Tibial nerve (tissue), 4 donors: ENCODE measurements at regions not wholly inside any gene's neighbourhood (a gene's known extent, or its start where the extent isn't known, plus 50 kb on each side); places are given as distances from the start of the nearest gene placed in this dataset.

Experiments used
- DNase-seq, 2 donors: peaks; one replicate each; pipeline ENCODE4 v3.0.0-alpha.2; 2019; ENCODE audit warnings: low spot score in 2 of 2
- H3K27ac ChIP-seq, 4 donors: fragments of 200-600 bp; sonication (generic) in 3 of 4; one replicate each; pipeline ENCODE4 v1.5.1; 2017 to 2019; ENCODE audit warnings: mild to moderate bottlenecking in 1 of 4
- H3K27me3 ChIP-seq, 2 donors: fragments of 200-600 bp; sonication (generic) in 1 of 2; one replicate each; pipeline versions ENCODE4 v1.5.1 to v1.6.0; 2017 to 2019
- H3K36me3 ChIP-seq, 3 donors: fragments of 200-600 bp; sonication (generic); one replicate each; pipeline ENCODE4 v1.5.1; 2018 to 2019
- H3K4me1 ChIP-seq, 4 donors: fragments of 200-600 bp; sonication (generic) in 3 of 4; one replicate each; pipeline ENCODE4 v1.5.1; 2017 to 2019
- H3K4me3 ChIP-seq, 4 donors: fragments of 200-600 bp; sonication (generic) in 3 of 4; one replicate each; pipeline ENCODE4 v1.5.1; 2017 to 2019; ENCODE audit warnings: mild to moderate bottlenecking in 1 of 4, moderate library complexity in 1 of 4
- H3K9me3 ChIP-seq, 4 donors: fragments of 200-600 bp; sonication (generic) in 3 of 4; one replicate each; pipeline ENCODE4 v1.5.1; 2017 to 2019
- EP300 ChIP-seq, 2 donors: sonication (generic); formaldehyde crosslinking; IDR thresholded peaks; one replicate each; pipeline ENCODE4 v1.6.1; 2017; ENCODE audit warnings: antibody characterized with exemption in 2 of 2, mild to moderate bottlenecking in 1 of 2
- POLR2A ChIP-seq, 2 donors: fragments of 450-650 bp; IDR thresholded peaks; one replicate each; pipeline ENCODE4 v1.6.1; 2017; ENCODE audit warnings: antibody characterized with exemption in 2 of 2, mild to moderate bottlenecking in 2 of 2, moderate library complexity in 2 of 2
- WGBS, 2 donors: methylation state at CpG; one replicate each; pipeline ENCODE4 v1.1.5; 2018; 5-methylcytosine and 5-hydroxymethylcytosine counted together
- TF ChIP-seq, protein P1 (sequence below), 5 experiments: fragments of 200-600 bp in 3 of 5; fragments of 450-650 bp in 2 of 5; sonication (generic) in 3 of 5; IDR thresholded peaks; one replicate each; pipeline ENCODE4 v1.5.1; 2016 to 2019; ENCODE audit warnings: antibody characterized with exemption in 5 of 5, mild to moderate bottlenecking in 3 of 5, moderate library complexity in 2 of 5

DNA sequence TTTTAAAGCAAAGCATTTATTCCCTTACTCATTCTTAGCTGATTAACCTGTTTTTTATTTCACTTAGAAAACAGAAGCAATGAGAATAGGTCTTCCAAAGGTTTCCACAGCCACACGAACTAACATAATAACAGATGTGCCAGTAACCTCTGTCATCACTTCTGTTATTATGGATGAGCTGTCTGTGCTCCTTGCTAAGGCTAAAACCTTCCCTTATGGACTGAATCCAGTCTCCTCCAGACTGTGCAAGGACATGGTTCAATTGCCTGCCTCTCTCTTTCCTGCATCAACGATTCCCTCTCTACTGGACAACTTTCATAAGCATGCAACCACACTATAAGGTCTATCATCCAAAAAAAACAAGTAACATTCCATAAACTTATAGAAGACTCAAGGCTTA lies 1446.2 kb downstream of the MAT2B start:
- Histone ChIP-seq H3K4me3 (no peak overlapping the region), H3K27ac (no peak overlapping the region), H3K27me3 (no peaks in the 10 kb centered on the region), H3K36me3 (no peaks in the 10 kb centered on the region), H3K9me3 (no peaks in the 10 kb centered on the region), H3K4me1 (no peaks in the 10 kb centered on the region)
- TF ChIP-seq POLR2A (IDR thresholded peaks at IDR 0.05) (no peak), EP300 (IDR thresholded peaks at IDR 0.05) (no peak)
- TF ChIP-seq, protein P1, sequence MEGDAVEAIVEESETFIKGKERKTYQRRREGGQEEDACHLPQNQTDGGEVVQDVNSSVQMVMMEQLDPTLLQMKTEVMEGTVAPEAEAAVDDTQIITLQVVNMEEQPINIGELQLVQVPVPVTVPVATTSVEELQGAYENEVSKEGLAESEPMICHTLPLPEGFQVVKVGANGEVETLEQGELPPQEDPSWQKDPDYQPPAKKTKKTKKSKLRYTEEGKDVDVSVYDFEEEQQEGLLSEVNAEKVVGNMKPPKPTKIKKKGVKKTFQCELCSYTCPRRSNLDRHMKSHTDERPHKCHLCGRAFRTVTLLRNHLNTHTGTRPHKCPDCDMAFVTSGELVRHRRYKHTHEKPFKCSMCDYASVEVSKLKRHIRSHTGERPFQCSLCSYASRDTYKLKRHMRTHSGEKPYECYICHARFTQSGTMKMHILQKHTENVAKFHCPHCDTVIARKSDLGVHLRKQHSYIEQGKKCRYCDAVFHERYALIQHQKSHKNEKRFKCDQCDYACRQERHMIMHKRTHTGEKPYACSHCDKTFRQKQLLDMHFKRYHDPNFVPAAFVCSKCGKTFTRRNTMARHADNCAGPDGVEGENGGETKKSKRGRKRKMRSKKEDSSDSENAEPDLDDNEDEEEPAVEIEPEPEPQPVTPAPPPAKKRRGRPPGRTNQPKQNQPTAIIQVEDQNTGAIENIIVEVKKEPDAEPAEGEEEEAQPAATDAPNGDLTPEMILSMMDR (IDR thresholded peaks at IDR 0.05), result no peak
- 48 to 51% methylated on average over 2 of the region's 2 CpGs for WGBS, 2 donors
- DNase-seq, result no peak

DNA sequence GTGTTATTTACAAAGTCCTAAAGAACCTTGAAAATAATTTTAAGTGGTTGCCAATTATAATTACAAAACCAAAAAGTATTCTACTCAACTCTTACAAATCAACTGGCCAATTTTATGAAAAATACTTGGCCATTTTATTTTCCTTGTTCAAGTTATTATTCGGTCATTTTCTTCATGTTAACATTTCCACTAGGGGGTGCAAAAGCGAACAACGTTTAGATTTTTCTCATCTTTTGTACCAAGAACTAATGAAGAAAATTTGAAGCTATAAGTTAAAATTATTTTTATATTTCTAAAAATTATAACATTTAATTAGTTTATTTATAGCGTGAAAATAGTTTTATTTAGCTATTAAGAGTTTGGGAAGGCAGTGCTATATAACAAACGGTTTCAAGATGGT lies 1453.3 kb downstream of the MAT2B start:
- 81 to 85% methylated on average over 5 of the region's 5 CpGs for WGBS, 2 donors
- H3K9me3 ChIP-seq, result no peaks in the 10 kb centered on the region
- TF ChIP-seq POLR2A (IDR thresholded peaks at IDR 0.05) (no peak), EP300 (IDR thresholded peaks at IDR 0.05) (no peak)
- TF ChIP-seq, protein P1 (IDR thresholded peaks at IDR 0.05), result no peak
- H3K4me1 ChIP-seq, result no peaks in the 10 kb centered on the region
- no peak overlapping the region for H3K4me3 ChIP-seq
- no peak overlapping the region for H3K27ac ChIP-seq
- no peak for DNase-seq
- no peaks in the 10 kb centered on the region for H3K36me3 ChIP-seq
- H3K27me3 ChIP-seq, result no peaks in the 10 kb centered on the region

DNA sequence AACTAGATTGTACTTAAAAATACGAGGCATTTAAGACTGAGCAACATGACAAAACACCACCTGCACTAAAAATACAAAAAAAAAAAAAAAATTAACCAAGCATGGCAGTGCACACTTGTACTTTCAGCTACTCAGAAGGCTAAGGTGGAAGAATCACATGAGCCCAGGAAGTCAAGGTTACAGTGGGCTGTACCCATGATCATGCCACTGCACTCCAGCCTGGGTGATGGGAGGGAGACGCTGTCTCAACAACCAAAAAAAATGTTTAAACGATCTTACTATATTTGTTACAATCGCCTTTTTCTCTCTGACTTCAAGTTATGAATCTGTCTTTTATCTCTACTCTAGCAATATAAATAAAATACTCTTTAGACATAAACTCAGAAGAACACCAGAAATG lies 1454.3 kb downstream of the MAT2B start:
- DNase-seq, result no peak
- TF ChIP-seq EP300 (IDR thresholded peaks at IDR 0.05), result no peak
- TF ChIP-seq, protein P1 (IDR thresholded peaks at IDR 0.05), result no peak
- no peak for TF ChIP-seq POLR2A (IDR thresholded peaks at IDR 0.05)
- Histone ChIP-seq H3K27ac (no peak overlapping the region), H3K9me3 (no peaks in the 10 kb centered on the region), H3K4me1 (no peaks in the 10 kb centered on the region), H3K36me3 (no peaks in the 10 kb centered on the region), H3K4me3 (no peak overlapping the region), H3K27me3 (no peaks in the 10 kb centered on the region)
- WGBS, 2 donors, result 78% methylated on average over 4 of the region's 4 CpGs

DNA sequence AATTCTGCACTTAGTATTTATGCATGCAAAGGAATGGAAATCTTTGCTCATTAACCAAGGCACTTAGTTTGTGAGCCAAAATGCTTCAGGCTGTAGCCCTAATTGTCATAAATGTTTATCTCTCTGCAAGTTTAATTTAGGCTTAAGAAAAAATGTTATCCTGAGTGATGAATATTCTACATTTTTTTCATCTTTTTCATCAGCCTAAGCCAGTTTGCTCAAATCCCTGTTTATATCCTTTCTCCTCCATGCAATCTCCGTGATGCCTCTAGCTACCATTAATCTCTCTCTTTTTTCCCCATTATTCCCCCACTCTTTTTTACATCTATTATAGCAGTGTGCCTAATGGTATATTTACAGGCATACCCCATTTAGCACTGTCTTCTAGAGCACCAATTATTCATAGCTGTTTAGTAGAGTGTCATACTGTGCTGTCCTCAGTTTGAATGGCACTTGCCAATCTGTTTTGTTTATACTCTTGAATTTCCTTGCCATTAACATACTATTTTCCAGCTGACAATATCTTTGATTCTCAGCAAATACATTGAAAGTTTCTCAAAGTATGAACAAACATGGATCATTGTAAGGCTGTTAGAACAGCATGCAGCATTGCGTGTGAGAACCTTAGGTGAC lies 1457.0 kb downstream of the MAT2B start:
- TF ChIP-seq, protein P1 (IDR thresholded peaks at IDR 0.05), result no peak
- TF ChIP-seq POLR2A (IDR thresholded peaks at IDR 0.05), result no peak
- no peak for TF ChIP-seq EP300 (IDR thresholded peaks at IDR 0.05)
- Histone ChIP-seq H3K36me3 (no peaks in the 10 kb centered on the region), H3K27ac (no peak overlapping the region), H3K9me3 (no peaks in the 10 kb centered on the region), H3K4me3 (no peak overlapping the region), H3K27me3 (no peaks in the 10 kb centered on the region), H3K4me1 (no peaks in the 10 kb centered on the region)
- 85 to 88% methylated on average over 2 of the region's 2 CpGs for WGBS, 2 donors
- no peak for DNase-seq

DNA sequence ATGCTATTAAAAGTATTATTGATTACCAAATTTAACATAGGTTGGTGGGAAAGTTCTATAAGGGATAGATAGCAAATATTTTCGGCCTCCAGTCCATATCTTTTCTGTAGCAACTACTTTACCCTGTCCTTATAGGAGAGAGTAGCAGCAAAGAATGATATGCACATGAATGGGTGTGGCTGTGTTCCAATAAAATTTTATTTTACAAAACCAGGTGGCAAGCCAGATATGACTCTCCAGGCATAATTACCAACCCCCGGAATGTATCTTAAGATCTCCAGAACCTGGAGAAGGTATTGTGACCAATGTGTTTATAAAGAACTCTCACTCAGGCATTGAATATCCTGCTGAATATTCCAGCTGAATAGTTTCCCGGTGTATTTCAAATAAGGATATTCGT lies 1461.2 kb downstream of the MAT2B start:
- Histone ChIP-seq H3K4me3 (no peak overlapping the region), H3K27ac (no peak overlapping the region), H3K27me3 (no peaks in the 10 kb centered on the region), H3K9me3 (no peaks in the 10 kb centered on the region), H3K4me1 (no peaks in the 10 kb centered on the region), H3K36me3 (no peaks in the 10 kb centered on the region)
- 84 to 87% methylated on average over 4 of the region's 4 CpGs for WGBS, 2 donors
- no peak for DNase-seq
- TF ChIP-seq, protein P1 (IDR thresholded peaks at IDR 0.05), result no peak
- TF ChIP-seq POLR2A (IDR thresholded peaks at IDR 0.05) (no peak), EP300 (IDR thresholded peaks at IDR 0.05) (no peak)
